ENCODE measurements at regions not wholly inside any gene's neighbourhood (a gene's known extent, or its start where the extent isn't known, plus 50 kb on each side); places are given as distances from the start of the nearest gene placed in this dataset.
"Not testable (repeated sequence)": the region's sequence is repeated elsewhere in the genome, so short reads cannot be mapped to it uniquely, and the experiment has no call there.

DNA sequence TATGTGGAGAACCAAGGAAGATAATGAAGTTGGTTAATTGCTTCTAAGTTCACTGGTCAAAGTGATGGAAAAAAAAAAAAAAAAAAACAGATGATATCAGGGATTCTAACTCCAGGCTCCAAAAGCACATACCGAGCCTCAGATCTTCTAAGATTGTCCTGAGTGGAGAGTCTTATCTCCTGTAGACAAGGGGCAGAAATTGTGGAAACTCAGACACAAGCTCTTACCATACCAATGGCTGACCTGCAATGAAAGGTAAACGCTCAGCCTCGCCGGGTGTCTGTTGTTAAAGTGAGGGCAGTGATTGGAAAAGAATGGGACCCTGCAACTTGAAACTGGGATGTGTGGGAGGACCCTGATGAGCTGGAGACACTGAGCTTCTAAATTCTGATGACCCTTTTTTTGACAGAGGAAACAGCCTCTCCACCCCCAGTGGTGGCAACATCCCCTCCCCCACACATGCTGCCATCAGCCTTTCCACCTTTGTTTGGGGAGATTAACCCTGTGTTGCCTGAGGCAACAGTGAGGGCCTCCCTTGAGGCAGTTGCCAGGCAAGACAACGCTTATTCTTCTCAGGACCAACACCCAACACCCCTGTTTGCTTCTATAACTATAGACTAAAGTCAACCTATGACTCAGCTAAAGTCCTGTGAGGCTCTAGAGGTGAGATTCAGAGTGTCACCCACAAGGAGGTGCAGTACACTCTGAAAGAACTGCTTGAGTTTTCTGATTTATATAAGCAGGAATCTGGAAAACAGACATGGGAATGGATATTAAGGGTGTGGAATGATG, 154.0 kb downstream of the THBS2 start:
- no peak for DNase-seq

DNA sequence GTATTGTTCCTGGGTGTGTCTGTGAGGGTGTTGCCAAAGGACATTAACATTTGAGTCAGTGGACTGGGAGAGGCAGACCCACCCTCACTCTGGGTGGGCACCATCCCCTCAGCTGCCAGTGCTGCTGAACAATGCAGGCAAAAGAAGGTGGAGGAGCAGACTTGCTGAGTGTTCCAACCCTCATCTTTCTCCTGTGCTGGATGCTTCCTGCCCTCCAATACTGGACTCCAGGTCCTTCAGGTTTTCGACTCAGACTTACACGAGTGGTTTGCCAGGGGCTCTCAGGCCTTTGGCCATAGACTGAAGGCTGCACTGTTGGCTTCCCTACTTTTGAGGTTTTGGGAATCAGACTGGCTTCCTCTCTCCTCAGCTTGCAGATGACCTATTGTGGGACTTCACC, 155.0 kb downstream of the THBS2 start:
- not testable (repeated sequence) for DNase-seq

- DNase-seq, result no peak
Measured at GRCh38 chr6:169098116-169098515, 155.5 kb downstream of the THBS2 start.

DNA sequence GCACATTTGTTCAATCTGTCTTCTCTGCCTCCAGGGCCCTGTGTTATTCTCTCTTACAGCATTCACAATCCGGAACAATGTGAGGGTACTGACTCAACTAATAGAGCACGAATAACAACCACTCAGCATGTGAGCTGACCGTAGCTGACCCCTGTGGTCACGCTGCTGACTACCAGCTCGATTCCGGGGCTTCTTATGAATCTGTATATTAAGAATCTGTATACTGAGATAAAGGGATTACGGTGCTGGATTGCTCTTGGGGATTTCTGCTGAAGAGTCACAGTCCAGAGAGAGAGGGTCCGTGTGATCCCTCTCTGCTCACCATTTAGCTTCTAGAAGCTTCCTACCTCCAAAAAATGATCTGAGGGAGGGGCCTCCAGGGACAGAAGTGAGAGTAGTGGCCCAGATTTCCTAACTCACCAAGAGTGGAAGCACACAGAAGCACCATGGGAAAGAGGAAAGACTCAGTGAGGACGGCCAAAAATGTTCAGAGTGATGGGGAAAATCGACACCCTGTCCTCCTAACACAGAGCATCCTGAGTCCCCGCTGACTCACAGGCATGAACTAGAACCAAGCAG, 156.2 kb downstream of the THBS2 start:
- DNase-seq, result no peak

DNA sequence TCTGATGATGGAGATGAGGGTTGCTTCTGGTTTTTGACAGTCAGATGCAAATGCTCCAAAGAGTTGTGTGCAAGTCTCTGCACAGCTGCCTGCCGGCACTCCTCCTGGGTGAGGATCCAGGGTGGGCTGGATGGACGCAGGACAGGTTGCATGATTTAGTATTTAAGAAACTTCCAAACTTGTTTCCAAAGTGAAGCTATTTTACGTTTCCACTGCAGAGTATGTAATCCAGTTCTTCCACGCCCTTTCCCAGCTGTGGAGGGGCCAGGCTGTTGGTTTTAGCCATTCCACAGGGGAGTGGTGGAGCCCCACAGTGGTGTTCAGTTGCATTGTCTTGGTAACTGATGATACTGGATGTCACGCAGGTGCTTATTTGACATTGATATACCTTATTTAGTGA, 157.3 kb downstream of the THBS2 start:
- DNase-seq, result no peak

- no peak for DNase-seq
Measured at GRCh38 chr6:169095153-169095552, 158.5 kb downstream of the THBS2 start.

GRCh38 chr6:169094552-169094950, 159.1 kb downstream of the THBS2 start:
- DNase-seq, result no peak

DNA sequence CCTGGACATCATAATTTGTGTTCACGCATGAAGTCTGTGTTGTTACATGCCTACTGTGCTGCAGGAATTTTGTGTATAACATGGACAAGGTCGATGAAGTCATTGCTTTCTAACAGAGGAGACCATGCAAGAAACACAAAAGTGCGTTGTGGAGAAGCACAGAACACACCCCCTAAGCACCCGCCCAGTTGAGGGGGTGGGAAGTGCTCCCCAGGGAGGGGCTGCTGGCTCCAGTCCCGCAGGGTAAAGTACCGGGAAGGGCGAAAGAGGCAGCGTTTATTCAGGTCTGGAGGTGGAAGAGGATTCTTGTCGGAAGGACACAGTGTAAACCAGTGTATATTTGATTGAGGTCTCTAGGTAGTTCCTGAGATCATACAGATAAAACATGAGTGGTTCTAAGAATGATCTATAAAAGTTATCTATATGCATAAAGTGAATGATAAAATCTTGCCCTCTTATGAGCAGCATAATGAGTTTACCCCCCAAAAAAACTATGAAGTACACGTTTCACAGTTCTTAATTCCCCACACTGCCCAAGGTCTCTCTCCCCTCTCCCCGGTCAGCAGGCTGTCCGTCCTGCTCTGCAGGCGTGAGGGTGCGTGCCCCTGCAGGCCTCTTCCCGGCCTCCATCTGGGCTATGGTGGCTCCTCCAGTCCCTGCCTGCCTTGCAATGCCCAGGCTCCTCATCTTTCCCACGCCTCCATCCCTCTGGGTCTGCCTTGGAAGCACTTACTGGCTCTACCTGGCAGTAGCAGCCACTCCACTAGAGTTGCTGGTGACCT, 159.7 kb downstream of the THBS2 start:
- DNase-seq, result no peak

- no peak for DNase-seq
Measured at GRCh38 chr6:169093066-169093723, 160.5 kb downstream of the THBS2 start.

GRCh38 chr6:169092375-169092774, 161.3 kb downstream of the THBS2 start:
- no peak for DNase-seq

DNA sequence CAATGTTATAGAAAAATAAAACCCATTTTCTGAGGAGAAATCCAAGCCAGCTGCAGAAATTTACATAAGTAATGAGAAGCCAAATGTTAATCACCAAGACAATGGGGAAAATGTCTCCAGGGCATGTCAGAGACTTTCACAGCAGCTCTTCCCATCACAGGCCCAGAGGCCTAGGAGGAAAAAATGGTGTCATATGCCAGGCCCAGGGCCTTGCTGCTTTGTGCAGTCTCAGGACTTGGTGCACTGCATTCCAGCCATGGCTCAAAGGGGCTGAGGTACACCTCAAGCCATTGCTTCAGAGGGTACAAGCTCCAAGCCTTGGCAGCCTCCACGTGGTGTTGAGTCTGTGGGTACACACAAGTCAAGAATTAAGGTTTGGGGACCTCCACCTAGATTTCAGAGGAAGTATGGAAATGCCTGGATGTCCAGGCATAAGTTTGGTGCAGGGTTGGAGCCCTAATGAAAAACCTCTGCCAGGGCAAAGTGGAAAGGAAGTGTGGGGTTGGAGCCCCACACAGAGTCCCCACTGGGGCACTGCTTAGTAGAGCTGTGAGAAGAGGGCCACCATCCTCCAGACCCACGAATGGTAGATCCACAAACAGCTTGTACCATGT, 163.0 kb downstream of the THBS2 start:
- DNase-seq, result not testable (repeated sequence)

DNA sequence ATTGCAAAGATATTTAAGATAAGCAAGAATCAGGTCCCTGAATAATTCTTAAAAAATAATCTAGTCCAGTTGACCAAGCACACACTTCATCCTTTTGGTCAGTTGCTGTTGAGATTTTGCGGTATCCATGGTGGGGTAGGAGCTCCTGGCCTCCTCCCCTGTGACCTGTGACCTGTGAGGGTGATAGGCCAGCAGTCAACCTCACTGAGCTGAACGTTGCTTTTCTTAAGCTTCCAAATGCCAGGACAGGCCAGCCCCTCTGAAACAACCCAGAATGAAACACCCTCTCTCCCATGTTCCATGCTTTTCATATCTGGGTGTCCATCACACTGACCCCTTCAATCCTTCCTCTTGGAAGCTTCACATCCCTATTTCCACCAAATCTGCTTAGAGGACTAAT, 164.9 kb downstream of the THBS2 start:
- DNase-seq, result no peak

DNA sequence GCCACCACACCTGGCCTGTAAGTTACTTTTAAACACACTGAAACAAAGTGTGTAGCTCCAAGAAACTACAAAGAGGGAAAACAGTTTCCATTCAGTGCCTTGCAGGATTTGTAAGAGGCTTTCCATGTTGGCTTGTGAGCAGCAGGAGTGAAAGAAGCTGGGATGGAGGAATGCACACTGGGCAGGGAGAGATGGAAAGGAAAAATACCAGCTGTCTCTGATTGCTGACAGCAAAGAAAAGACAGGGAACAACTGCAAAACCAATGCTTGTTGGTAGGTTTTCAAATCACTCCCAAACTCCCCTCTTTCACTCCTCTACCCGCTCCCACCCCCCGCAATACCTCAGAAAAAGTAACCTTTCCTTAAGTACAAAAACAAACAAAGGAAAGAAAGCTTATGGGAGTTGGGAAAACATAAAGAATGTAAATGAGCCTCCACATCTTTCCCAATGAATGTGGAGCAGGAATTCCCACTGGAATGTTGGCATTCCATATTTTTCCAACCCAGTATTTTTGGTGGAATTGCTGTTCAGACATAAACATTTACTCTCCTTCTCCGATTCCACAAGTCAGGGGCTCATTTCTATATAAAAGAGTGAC, 166.1 kb downstream of the THBS2 start:
- DNase-seq, result no peak

DNA sequence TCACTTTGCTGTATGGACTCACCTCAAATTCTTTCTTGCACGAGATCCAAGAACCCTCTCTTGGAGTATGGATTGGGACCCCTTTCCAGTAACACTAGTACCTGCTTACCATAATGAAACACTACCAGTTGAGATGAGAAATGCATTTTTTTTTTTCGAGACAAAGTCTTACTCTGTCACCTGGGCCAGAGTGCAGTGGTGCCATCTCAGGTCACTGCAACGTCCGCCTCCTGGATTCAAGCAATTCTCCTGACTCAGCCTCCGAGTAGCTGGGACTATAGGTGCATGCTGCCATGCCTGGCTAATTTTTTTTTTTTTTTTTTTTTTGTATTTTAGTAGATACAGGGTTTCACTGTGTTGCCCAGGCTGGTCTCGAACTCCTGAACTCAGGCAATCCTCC, 167.0 kb downstream of the THBS2 start:
- DNase-seq, result not testable (repeated sequence)

DNA sequence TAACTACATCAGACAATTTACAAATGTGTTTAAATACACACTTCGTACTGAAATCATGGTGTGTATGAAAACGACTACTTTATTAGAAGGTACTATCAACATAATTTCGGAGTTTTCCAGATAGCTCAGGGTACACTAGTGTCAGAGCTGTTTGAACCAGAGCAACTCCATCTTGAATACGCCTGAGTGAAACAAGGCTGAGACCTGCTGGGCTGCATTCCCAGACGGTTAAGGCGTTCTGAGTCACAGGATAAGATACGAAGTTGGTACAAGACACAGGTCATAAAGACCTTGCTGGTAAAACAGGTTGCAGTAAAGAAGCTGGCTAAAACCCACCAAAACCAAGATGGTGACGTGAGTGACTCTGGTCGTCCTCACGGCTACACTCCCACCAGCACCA, 167.6 kb downstream of the THBS2 start:
- no peak for DNase-seq

DNA sequence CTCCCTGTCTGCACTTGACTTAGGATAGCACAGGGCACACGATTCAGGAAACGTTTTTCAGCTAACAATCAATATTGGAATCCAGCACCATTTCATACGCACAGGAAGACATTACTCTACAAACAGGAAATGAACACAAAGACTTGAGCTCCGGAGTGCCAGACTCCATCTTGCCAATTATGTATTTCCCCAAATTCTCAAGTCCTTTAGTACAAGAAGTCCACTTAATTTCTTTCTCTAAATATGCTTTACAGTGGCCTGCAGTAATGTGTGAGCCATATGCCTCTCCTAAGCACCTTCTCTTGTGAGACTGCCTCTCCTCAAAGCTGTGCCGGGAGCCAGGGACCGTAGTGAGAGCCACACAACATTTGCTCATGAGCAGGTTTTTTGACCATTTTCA, 168.2 kb downstream of the THBS2 start:
- no peak for DNase-seq

DNA sequence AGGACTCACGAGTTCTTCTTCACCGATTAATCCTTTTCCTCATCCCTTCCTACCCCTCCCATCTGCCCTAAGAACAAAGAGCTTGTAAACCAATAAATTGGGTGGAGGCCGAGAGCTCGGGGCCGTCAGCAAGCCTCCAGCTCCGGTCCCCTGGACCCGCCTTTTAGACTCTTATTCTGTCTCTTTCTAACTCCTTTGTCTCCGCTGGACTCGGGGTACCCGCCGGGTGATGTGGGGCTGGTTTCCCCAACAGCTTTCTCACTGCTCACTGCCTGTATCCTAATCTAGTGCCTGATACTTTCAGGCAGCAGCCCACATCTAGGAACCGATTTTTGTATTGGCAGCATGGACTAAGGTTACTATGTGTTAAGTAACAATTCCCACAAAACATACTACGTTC, 169.1 kb downstream of the THBS2 start:
- DNase-seq, result not testable (repeated sequence)

DNA sequence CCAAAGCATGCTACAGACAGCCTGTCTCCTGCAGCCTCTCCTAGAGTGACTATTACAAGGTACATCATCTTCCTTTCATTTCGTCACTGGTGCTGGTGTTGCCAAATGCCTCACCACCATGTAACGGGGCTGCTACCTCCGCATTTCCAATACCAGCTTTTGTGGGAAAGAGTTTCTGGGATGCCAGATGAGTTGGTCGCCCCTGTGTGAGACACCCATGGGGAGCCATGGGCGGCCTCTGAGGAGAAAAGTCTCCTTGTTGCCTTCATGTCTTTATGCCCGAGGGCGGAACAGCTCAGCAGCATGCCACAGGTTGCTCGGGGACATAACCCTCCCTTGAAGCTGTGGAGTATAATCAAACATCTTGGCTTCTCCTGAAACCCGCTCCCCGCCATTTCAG, 169.6 kb downstream of the THBS2 start:
- DNase-seq, result no peak

DNA sequence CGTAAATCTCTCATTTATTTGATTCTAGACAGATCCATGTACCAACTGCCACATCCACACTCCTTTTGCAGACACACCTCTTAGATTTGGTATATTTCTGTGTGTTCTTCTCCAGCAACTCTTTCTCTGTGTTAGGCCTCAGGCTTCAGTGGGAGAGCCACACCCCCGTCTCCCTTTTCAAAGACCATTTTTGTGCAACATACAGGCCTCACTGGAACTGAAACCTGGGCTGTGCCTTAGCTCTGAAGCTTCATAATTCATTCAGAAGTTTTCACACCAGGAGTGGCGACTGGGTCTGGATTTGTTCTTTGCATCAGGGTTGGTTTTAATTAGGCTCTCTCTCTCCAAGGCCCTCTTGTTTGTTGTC, 170.2 kb downstream of the THBS2 start:
- no peak for DNase-seq

GRCh38 chr6:169082817-169083507, 170.7 kb downstream of the THBS2 start:
- DNase-seq, result no peak

- no peak for DNase-seq
Measured at GRCh38 chr6:169082093-169082492, 171.6 kb downstream of the THBS2 start.

DNA sequence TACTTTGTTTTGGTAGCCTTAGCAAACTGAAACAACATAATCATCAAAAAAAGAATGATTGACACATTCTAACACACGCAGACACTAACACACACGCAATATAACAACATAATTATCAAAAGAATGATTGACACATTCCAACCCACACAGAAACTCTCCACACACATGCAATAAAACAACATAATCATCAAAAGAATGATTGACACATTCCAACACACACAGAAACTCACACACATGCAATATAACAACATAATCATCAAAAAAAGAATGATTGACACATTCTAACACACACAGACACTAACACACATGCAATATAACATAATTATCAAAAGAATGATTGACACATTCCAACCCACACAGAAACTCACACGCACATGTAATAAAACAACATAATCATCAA, 172.4 kb downstream of the THBS2 start:
- no peak for DNase-seq

Data from NCI-H2171 (cell line).